NT2/D1 (cell line): ENCODE measurements at regions not wholly inside any gene's neighbourhood (a gene's known extent, or its start where the extent isn't known, plus 50 kb on each side); places are given as distances from the start of the nearest gene placed in this dataset.

ENCODE experiments used
- SUZ12 ChIP-seq: IDR thresholded peaks from 2 replicates; pipeline ENCODE4 v1.6.1; 2011; ENCODE audit not compliant: insufficient read length, insufficient read depth; ENCODE audit errors: extremely low read depth
- YY1 ChIP-seq: IDR thresholded peaks from 2 replicates; pipeline ENCODE4 v1.6.1; 2011; ENCODE audit not compliant: insufficient read length, insufficient read depth
- ZNF274 ChIP-seq: IDR thresholded peaks from 2 replicates; pipeline ENCODE4 v1.6.1; 2011; ENCODE audit warnings: mild to moderate bottlenecking, low read depth, low read length

DNA sequence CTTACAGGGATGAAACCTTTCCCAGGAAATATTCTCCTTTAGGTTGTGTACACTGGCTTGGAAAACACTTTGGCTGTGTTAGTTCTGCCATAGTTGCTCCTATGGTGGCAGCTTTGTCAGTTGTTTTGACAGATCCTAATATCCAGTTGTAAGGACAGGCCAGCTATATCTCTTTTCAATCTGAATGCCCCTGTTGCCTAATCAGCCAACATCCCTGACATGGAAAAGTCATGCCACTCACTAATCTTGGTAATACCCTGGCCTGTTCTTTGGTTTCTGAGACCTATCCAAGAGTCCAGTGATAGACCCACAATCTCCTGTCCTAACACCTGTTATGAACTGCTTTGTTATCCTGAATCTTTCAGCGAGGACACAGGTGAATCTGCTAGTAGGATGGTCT lies 148.8 kb downstream of the MRPL39 start:
- TF ChIP-seq YY1 (no peak), ZNF274 (no peak), SUZ12 (no peak)
